Activated naive CD4-positive, alpha-beta T cell treated with anti-CD3 and anti-CD28 coated beads, Interleukin-2, amount 10 ng/mL, durations not matched to agents 7 days and 5 days (primary cell): ENCODE measurements at regions not wholly inside any gene's neighbourhood (a gene's known extent, or its start where the extent isn't known, plus 50 kb on each side); places are given as distances from the start of the nearest gene placed in this dataset.
"Not testable (repeated sequence)": the region's sequence is repeated elsewhere in the genome, so short reads cannot be mapped to it uniquely, and the experiment has no call there.

ENCODE experiments used
- CTCF ChIA-PET: fragments of 350-600 bp; sonication (Branson Sonifier 250); formaldehyde crosslinking; loops from one replicate; lab custom pipeline; 2021; ENCODE audit warnings: antibody characterized with exemption; lab: Charles Lee
- DNase-seq: peaks from one replicate; pipeline ENCODE4 v3.0.0-alpha.2; 2020
- H3K27ac Mint-ChIP-seq: one replicate; pipeline ENCODE4 v1.8.0; 2021; ENCODE audit warnings: mild to moderate bottlenecking, moderate library complexity, mixed read lengths
- H3K27me3 Mint-ChIP-seq: one replicate; pipeline ENCODE4 v1.8.0; 2021; ENCODE audit warnings: mild to moderate bottlenecking, mixed read lengths
- H3K36me3 Mint-ChIP-seq: one replicate; pipeline ENCODE4 v1.8.0; 2021; ENCODE audit warnings: mixed read lengths
- H3K4me1 Mint-ChIP-seq: one replicate; pipeline ENCODE4 v1.8.0; 2021; ENCODE audit warnings: mixed read lengths
- H3K4me3 Mint-ChIP-seq: one replicate; pipeline ENCODE4 v1.8.0; 2021; ENCODE audit warnings: mild to moderate bottlenecking, moderate library complexity, mixed read lengths
- H3K9me3 Mint-ChIP-seq: one replicate; pipeline ENCODE4 v1.8.0; 2021; ENCODE audit warnings: mixed read lengths

GRCh38 chr1:157403203-157403602 is 149.1 kb downstream of the FCRL5 start:
- no peaks in the 10 kb centered on the region for H3K36me3 Mint-ChIP-seq
- H3K27ac Mint-ChIP-seq: no peak overlapping the region
- H3K27me3 Mint-ChIP-seq: peaks cover 44% of the 10 kb centered on the region
- no peaks in the 10 kb centered on the region for H3K4me1 Mint-ChIP-seq
- CTCF ChIA-PET: no interaction called here
- H3K4me3 Mint-ChIP-seq: no peak overlapping the region
- H3K9me3 Mint-ChIP-seq: no peaks in the 10 kb centered on the region
- DNase-seq: no peak

- H3K27ac Mint-ChIP-seq: no peak overlapping the region
- H3K4me3 Mint-ChIP-seq: no peak overlapping the region
- CTCF ChIA-PET: no interaction called here
- H3K9me3 Mint-ChIP-seq: no peaks in the 10 kb centered on the region
- no peaks in the 10 kb centered on the region for H3K36me3 Mint-ChIP-seq
- peaks cover 44% of the 10 kb centered on the region for H3K27me3 Mint-ChIP-seq
- no peak for DNase-seq
- no peaks in the 10 kb centered on the region for H3K4me1 Mint-ChIP-seq
Observed at GRCh38 chr1:157400766-157401165, 151.5 kb downstream of the FCRL5 start.

GRCh38 chr1:157399984-157400382 is 152.3 kb downstream of the FCRL5 start:
- DNase-seq: no peak
- Mint-ChIP-seq H3K27me3 (peaks cover 40% of the 10 kb centered on the region), H3K36me3 (no peaks in the 10 kb centered on the region), H3K4me3 (no peak overlapping the region), H3K27ac (no peak overlapping the region), H3K9me3 (no peaks in the 10 kb centered on the region), H3K4me1 (no peaks in the 10 kb centered on the region)
- CTCF ChIA-PET: no interaction called here

GRCh38 chr1:157399343-157399983 is 152.9 kb downstream of the FCRL5 start:
- H3K4me3 Mint-ChIP-seq: no peak overlapping the region
- H3K36me3 Mint-ChIP-seq: no peaks in the 10 kb centered on the region
- DNase-seq: no peak
- H3K9me3 Mint-ChIP-seq: no peaks in the 10 kb centered on the region
- CTCF ChIA-PET: no interaction called here
- no peak overlapping the region for H3K27ac Mint-ChIP-seq
- no peaks in the 10 kb centered on the region for H3K4me1 Mint-ChIP-seq
- H3K27me3 Mint-ChIP-seq: peaks cover 44% of the 10 kb centered on the region

- no peak overlapping the region for H3K4me3 Mint-ChIP-seq
- no peaks in the 10 kb centered on the region for H3K9me3 Mint-ChIP-seq
- CTCF ChIA-PET: no interaction called here
- no peaks in the 10 kb centered on the region for H3K4me1 Mint-ChIP-seq
- DNase-seq: no peak
- H3K27ac Mint-ChIP-seq: no peak overlapping the region
- H3K36me3 Mint-ChIP-seq: no peaks in the 10 kb centered on the region
- peaks cover 23% of the 10 kb centered on the region for H3K27me3 Mint-ChIP-seq
Observed at GRCh38 chr1:157390651-157391050, 161.7 kb downstream of the FCRL5 start.

- CTCF ChIA-PET: no interaction called here
- Mint-ChIP-seq H3K4me1 (no peaks in the 10 kb centered on the region), H3K27me3 (peaks cover 28% of the 10 kb centered on the region), H3K36me3 (no peaks in the 10 kb centered on the region), H3K27ac (no peak overlapping the region), H3K9me3 (no peaks in the 10 kb centered on the region), H3K4me3 (no peak overlapping the region)
- no peak for DNase-seq
Observed at GRCh38 chr1:157388057-157388456, 164.3 kb downstream of the FCRL5 start.

- H3K9me3 Mint-ChIP-seq: no peaks in the 10 kb centered on the region
- no peak for DNase-seq
- H3K4me1 Mint-ChIP-seq: no peaks in the 10 kb centered on the region
- peaks cover 41% of the 10 kb centered on the region for H3K27me3 Mint-ChIP-seq
- CTCF ChIA-PET: no interaction called here
- H3K27ac Mint-ChIP-seq: no peak overlapping the region
- no peaks in the 10 kb centered on the region for H3K36me3 Mint-ChIP-seq
- H3K4me3 Mint-ChIP-seq: no peak overlapping the region
Observed at GRCh38 chr1:157384258-157384657, 168.1 kb downstream of the FCRL5 start.

GRCh38 chr1:157382351-157382750 is 170.0 kb downstream of the FCRL5 start:
- DNase-seq: no peak
- CTCF ChIA-PET: no interaction called here
- peaks cover 30% of the 10 kb centered on the region for H3K27me3 Mint-ChIP-seq
- H3K9me3 Mint-ChIP-seq: no peaks in the 10 kb centered on the region
- no peak overlapping the region for H3K4me3 Mint-ChIP-seq
- no peak overlapping the region for H3K27ac Mint-ChIP-seq
- no peaks in the 10 kb centered on the region for H3K4me1 Mint-ChIP-seq
- H3K36me3 Mint-ChIP-seq: no peaks in the 10 kb centered on the region

DNA sequence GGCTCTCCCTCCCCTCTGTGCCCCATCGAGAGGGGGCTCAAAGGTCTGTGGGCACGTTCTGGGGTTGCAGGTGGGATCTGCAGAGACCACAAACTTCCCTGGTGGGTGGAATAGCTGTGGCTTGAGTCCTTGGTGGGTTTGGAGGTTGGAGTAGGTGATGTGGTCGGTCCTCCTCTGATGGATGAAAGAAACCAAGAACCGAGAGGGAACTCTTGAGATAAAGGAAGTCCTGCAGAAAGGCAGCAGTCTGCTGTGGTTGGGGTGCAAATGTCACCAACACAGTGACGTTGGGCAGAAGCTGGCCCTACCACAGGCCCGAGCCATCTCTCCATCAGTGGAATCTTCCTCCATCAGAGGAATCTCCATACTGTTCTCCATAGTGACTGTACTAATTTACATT is 171.8 kb downstream of the FCRL5 start:
- no peak overlapping the region for H3K4me3 Mint-ChIP-seq
- H3K27ac Mint-ChIP-seq: no peak overlapping the region
- H3K4me1 Mint-ChIP-seq: no peaks in the 10 kb centered on the region
- CTCF ChIA-PET: interaction anchor here (0.9 to 1.2 kb wide), 2 partner anchors 109 to 114 kb away, joined by 3 to 7 read pairs; no protein-coding TSS in a partner anchor
- DNase-seq: no peak
- H3K36me3 Mint-ChIP-seq: no peaks in the 10 kb centered on the region
- no peaks in the 10 kb centered on the region for H3K9me3 Mint-ChIP-seq
- peaks cover 33% of the 10 kb centered on the region for H3K27me3 Mint-ChIP-seq

- DNase-seq: peak; percentile 39
- CTCF ChIA-PET: interaction anchor here (0.8 to 1.2 kb wide), 3 partner anchors 19 to 112 kb away, joined by 3 read pairs; no protein-coding TSS in a partner anchor
- H3K4me3 Mint-ChIP-seq, H3K4me1 Mint-ChIP-seq, H3K36me3 Mint-ChIP-seq, H3K27ac Mint-ChIP-seq, H3K9me3 Mint-ChIP-seq: not testable (repeated sequence)
- H3K27me3 Mint-ChIP-seq: peaks cover 28% of the 10 kb centered on the region
Observed at GRCh38 chr1:157377280-157377713, 175.0 kb downstream of the FCRL5 start.

DNA sequence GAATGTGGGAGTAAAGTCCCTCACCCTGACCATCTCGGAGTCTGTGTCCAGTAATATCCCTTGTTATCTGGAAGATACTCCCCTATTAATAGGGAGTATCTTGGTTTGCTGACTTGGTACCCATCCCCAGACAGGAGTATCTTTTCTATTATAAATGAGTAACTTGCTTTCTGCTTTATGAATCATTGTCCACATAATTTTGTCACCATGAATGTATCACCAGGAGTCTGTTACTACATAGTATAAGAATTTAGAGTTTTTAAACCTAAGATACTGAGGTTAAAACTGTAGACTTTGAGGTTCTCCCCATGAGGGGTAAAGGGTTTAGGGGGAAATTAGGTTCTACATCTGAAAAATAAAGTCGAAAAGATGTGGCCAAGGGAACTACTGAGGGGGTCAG is 175.6 kb downstream of the FCRL5 start:
- CTCF ChIA-PET: interaction anchor here (0.8 to 1.2 kb wide), 3 partner anchors 20 to 112 kb away, joined by 3 read pairs; no protein-coding TSS in a partner anchor
- Mint-ChIP-seq H3K27ac (no peak overlapping the region), H3K9me3 (no peaks in the 10 kb centered on the region), H3K4me3 (no peak overlapping the region), H3K4me1 (no peaks in the 10 kb centered on the region), H3K27me3 (peaks cover 31% of the 10 kb centered on the region), H3K36me3 (no peaks in the 10 kb centered on the region)
- DNase-seq: no peak

DNA sequence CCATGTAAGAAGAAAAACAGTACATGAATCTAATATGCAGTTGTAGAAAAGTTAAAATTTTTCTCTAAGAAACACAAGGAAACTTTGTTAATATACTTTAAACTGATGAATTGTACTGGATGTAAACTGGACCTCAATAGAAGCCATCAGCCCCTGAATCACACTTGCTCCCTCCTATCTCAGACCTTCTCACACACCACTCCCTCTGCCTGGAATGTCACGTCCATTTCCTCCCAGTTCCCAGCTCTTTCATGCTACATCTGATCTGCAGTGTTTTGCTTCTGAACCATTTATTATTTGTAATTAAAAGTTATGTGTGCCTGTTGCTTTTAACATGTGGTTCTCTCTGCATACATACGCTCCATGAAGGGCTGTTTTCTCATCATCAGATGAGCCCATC is 180.0 kb downstream of the FCRL5 start:
- CTCF ChIA-PET: interaction anchor here (0.7 to 2.5 kb wide), 3 partner anchors 115 to 133 kb away, joined by 3 to 14 read pairs (median 5); no protein-coding TSS in a partner anchor
- not testable (repeated sequence) for DNase-seq, H3K4me3 Mint-ChIP-seq, H3K9me3 Mint-ChIP-seq, H3K36me3 Mint-ChIP-seq, H3K4me1 Mint-ChIP-seq, H3K27ac Mint-ChIP-seq
- peaks cover 27% of the 10 kb centered on the region for H3K27me3 Mint-ChIP-seq

GRCh38 chr1:157371826-157372225 is 180.5 kb downstream of the FCRL5 start:
- no peak overlapping the region for H3K27ac Mint-ChIP-seq

DNA sequence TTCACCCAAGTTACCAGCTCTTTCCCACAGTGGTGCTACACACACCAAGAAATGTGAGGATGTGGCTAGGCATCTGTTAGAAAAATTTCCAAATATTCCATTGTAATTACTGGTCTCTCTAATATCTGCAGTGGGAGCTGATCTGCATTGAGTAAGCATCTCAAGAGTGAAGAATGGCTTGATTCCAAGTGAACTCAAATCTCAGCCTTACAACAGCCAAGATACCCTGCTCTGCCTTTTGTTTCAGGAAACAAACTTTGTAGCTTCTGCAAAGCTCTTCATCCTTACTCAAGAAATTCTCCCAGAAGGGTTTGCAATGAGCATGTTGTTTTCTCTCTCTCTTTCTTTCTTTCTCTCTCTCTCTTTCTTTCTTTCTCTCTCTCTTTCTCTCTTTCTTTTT is 181.1 kb downstream of the FCRL5 start:
- H3K4me3 Mint-ChIP-seq: no peak overlapping the region
- H3K27ac Mint-ChIP-seq: no peak overlapping the region
- CTCF ChIA-PET: interaction anchor here (0.6 to 2.7 kb wide), 11 partner anchors 8 to 179 kb away, joined by 3 to 14 read pairs (median 4); no protein-coding TSS in a partner anchor

More at GRCh38 chr1:157371826-157372225, 180.5 kb downstream of the FCRL5 start:
- H3K4me1 Mint-ChIP-seq: no peaks in the 10 kb centered on the region
- H3K27me3 Mint-ChIP-seq: peaks cover 24% of the 10 kb centered on the region
- CTCF ChIA-PET: interaction anchor here (0.6 to 2.5 kb wide), 7 partner anchors 20 to 179 kb away, joined by 3 to 14 read pairs (median 4); no protein-coding TSS in a partner anchor
- no peaks in the 10 kb centered on the region for H3K9me3 Mint-ChIP-seq
- H3K36me3 Mint-ChIP-seq: no peaks in the 10 kb centered on the region
- DNase-seq: no peak
- H3K4me3 Mint-ChIP-seq: no peak overlapping the region

DNA sequence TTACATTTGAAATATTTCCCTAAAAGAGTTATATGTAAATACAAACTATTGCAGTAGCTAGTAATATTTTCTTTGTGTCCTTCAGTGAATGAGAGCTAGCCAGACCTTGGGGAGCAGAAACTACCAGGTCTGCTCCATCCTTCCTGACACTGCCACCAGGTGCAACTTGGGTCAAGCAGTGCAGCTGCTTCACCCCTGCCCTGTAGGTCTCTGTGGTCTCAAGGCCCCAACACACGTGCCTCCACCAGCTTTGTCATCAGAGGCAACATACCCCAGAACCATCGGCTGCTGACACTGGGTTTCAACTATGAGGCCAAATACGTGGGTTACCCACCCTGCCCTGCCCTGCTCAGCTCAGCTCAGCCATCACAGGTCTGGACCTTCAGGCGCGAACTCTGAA is 181.6 kb downstream of the FCRL5 start:
- CTCF ChIA-PET: interaction anchor here (0.7 to 2.7 kb wide), 11 partner anchors 9 to 348 kb away, joined by 3 to 14 read pairs (median 5); no protein-coding TSS in a partner anchor
- no peak overlapping the region for H3K27ac Mint-ChIP-seq
- peaks cover 28% of the 10 kb centered on the region for H3K27me3 Mint-ChIP-seq
- no peaks in the 10 kb centered on the region for H3K36me3 Mint-ChIP-seq
- no peaks in the 10 kb centered on the region for H3K4me1 Mint-ChIP-seq
- no peak overlapping the region for H3K4me3 Mint-ChIP-seq
- no peaks in the 10 kb centered on the region for H3K9me3 Mint-ChIP-seq
- DNase-seq: no peak

More for the DNA sequence above, 181.1 kb downstream of the FCRL5 start:
- no peaks in the 10 kb centered on the region for H3K9me3 Mint-ChIP-seq
- DNase-seq: no peak
- no peaks in the 10 kb centered on the region for H3K36me3 Mint-ChIP-seq
- peaks cover 27% of the 10 kb centered on the region for H3K27me3 Mint-ChIP-seq
- no peaks in the 10 kb centered on the region for H3K4me1 Mint-ChIP-seq
